WERI-Rb-1 (cell line): ENCODE measurements at regions not wholly inside any gene's neighbourhood (a gene's known extent, or its start where the extent isn't known, plus 50 kb on each side); places are given as distances from the start of the nearest gene placed in this dataset.

Experiments
- DNase-seq: peaks from one replicate; pipeline ENCODE4 v3.0.0-alpha.2; 2020
- H3K27ac ChIP-seq: fragments of 250-450 bp; sonication (Bioruptor Pico); 2 replicates; pipeline ENCODE4 v1.5.1; 2020; ENCODE audit warnings: mild to moderate bottlenecking, moderate library complexity
- H3K27me3 ChIP-seq: fragments of 250-450 bp; sonication (Bioruptor Pico); 2 replicates; pipeline ENCODE4 v1.5.1; 2021; ENCODE audit warnings: mild to moderate bottlenecking, low read depth, moderate library complexity; ENCODE audit not compliant: insufficient read depth, severe bottlenecking
- H3K36me3 ChIP-seq: fragments of 250-450 bp; sonication (Bioruptor Pico); 2 replicates; pipeline ENCODE4 v1.5.1; 2020; ENCODE audit warnings: mild to moderate bottlenecking, moderate library complexity
- H3K4me3 ChIP-seq: 2 replicates; pipeline ENCODE4 v1.5.1; 2011; ENCODE audit warnings: low read depth, mild to moderate bottlenecking, control low read depth, low read length
- H3K9me3 ChIP-seq: fragments of 250-450 bp; sonication (Bioruptor Pico); 2 replicates; pipeline ENCODE4 v1.5.1; 2021; ENCODE audit warnings: mild to moderate bottlenecking, moderate library complexity; ENCODE audit not compliant: severe bottlenecking
- TF ChIP-seq, protein P1 (sequence below): IDR thresholded peaks from 2 replicates; pipeline ENCODE4 v1.5.1; 2011; ENCODE audit warnings: low read depth, mild to moderate bottlenecking, control low read depth, inconsistent platforms, low read length

GRCh38 chr3:66860771-66861170, 137.3 kb upstream of the KBTBD8 start:
- Histone ChIP-seq H3K4me3 (no peak overlapping the region), H3K27ac (no peak overlapping the region), H3K36me3 (no peaks in the 10 kb centered on the region), H3K27me3 (no peaks in the 10 kb centered on the region), H3K9me3 (no peaks in the 10 kb centered on the region)
- DNase-seq = no peak
- TF ChIP-seq, protein P1, sequence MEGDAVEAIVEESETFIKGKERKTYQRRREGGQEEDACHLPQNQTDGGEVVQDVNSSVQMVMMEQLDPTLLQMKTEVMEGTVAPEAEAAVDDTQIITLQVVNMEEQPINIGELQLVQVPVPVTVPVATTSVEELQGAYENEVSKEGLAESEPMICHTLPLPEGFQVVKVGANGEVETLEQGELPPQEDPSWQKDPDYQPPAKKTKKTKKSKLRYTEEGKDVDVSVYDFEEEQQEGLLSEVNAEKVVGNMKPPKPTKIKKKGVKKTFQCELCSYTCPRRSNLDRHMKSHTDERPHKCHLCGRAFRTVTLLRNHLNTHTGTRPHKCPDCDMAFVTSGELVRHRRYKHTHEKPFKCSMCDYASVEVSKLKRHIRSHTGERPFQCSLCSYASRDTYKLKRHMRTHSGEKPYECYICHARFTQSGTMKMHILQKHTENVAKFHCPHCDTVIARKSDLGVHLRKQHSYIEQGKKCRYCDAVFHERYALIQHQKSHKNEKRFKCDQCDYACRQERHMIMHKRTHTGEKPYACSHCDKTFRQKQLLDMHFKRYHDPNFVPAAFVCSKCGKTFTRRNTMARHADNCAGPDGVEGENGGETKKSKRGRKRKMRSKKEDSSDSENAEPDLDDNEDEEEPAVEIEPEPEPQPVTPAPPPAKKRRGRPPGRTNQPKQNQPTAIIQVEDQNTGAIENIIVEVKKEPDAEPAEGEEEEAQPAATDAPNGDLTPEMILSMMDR = no peak

DNA sequence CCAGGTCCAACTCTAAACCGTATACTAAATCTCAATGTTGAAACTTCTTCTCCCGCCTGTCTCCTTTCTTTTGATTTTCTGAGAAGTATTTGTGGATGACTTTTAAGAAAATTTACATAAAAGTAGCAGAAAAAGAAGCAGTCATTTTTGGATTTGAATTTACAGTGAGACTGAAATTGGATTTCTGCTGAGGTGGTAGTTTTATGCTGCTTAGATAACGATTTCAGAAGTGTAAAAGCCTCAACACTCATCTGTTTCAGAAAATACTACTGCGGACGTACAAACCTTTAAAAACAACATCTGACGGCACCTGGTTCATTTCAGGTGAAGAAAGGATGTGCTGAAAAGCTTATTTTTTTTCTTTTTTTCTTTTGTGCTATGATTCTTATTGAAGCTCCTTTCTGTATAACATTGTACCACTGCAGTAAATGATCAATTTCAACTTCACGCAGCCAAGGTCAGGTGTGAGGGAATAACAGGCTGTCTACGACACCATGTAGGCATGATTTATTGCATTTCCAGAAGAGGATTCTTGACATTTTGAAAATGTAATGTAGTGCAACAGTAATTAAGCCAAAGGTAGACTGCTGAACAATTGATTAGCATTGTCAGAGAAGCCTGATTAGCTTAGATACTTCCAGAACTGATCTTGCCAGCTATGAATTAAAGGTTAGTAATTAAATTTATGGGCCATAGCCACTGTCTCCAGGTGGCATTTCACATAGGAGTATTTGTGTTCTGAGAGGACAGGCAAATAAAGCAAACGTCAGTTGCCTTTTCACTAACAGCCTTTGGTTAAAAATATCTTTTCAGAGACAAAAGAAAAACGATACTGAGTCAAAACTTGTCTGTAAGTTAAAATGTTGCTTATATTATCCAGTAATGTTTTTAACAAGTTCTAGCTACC, 134.6 kb upstream of the KBTBD8 start:
- Histone ChIP-seq H3K27ac (no peak overlapping the region), H3K9me3 (no peaks in the 10 kb centered on the region), H3K27me3 (no peaks in the 10 kb centered on the region), H3K4me3 (no peak overlapping the region), H3K36me3 (no peaks in the 10 kb centered on the region)
- no peak for DNase-seq
- TF ChIP-seq, protein P1 = no peak

- Histone ChIP-seq H3K36me3 (no peaks in the 10 kb centered on the region), H3K9me3 (no peaks in the 10 kb centered on the region), H3K27ac (no peak overlapping the region), H3K4me3 (no peak overlapping the region), H3K27me3 (no peaks in the 10 kb centered on the region)
- TF ChIP-seq, protein P1 = no peak
- DNase-seq = no peak
Observed at GRCh38 chr3:66884659-66885058, 113.4 kb upstream of the KBTBD8 start.

DNA sequence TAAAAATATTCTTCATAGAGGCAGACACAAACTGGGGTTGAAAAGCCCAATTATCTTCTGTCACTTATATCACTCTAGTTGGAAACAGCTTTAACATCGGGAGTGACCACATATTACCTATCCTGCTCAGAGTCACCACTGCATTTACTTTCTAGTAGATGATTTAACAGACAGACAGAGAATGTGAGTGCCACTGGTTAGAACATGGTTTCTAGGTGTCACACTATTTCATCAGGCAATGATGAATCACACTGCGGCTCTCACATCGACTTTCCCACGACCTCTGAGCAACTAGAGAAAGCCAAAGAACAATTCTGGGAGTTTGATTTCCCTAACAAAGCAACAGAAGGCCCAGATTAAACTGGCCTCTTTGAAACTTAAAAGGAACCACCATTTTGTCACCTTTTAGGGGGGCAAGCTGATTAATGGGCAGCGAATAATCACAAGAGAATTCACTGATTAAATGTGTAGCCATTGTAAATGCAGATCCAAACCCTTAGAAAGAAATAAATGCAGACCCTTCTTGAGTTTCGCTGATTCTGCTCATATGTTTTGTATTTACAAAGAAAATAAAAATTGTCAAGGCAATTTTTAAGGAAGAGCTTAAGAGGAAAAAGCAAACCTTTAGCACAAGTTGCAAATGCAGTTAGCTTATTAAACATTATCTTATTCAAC, 112.6 kb upstream of the KBTBD8 start:
- DNase-seq = no peak
- no peak overlapping the region for H3K27ac ChIP-seq

DNA sequence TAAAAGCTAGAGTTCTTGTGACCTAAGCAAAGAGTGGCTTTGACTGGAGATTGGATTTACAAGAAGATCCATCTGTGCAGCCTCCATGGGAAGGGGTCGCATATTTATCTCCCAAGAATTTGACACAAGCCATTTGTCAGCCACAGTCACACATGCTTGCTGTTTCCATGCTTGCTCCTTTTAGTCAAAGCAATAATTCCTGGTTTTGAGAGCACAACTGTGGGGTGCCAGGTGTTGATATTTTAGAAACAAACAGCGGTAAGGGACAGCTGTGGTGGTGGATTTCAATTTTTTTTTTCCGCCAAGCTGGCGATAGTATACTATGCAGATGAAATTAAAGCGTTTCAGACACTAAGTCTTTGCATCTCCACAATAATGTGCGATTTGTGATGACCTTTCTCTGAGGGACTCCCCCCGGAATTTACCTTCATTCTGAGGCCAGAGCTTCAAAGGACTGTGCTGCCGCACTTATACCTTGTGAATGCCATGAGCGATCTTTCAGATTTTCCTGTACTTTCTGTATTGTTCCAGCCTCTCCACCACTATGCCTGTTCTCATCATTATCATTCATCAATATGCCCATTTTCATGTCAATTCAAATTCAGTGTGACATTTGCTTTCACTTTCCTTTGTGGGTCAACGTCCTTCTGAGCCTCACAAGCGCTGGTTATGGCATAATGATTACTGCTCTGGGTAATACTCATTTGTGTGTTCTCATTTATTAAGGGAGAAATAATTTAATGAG, 108.2 kb upstream of the KBTBD8 start:
- Histone ChIP-seq H3K36me3 (no peaks in the 10 kb centered on the region), H3K9me3 (no peaks in the 10 kb centered on the region), H3K27ac (no peak overlapping the region), H3K4me3 (no peak overlapping the region), H3K27me3 (no peaks in the 10 kb centered on the region)
- DNase-seq = no peak
- TF ChIP-seq, protein P1 = no peak

More for the DNA sequence above, 112.6 kb upstream of the KBTBD8 start:
- TF ChIP-seq, protein P1 = no peak
- no peaks in the 10 kb centered on the region for H3K36me3 ChIP-seq
- no peaks in the 10 kb centered on the region for H3K27me3 ChIP-seq
- no peaks in the 10 kb centered on the region for H3K9me3 ChIP-seq
- H3K4me3 ChIP-seq = no peak overlapping the region
